ENCODE measurements at regions not wholly inside any gene's neighbourhood (a gene's known extent, or its start where the extent isn't known, plus 50 kb on each side); places are given as distances from the start of the nearest gene placed in this dataset.

DNA sequence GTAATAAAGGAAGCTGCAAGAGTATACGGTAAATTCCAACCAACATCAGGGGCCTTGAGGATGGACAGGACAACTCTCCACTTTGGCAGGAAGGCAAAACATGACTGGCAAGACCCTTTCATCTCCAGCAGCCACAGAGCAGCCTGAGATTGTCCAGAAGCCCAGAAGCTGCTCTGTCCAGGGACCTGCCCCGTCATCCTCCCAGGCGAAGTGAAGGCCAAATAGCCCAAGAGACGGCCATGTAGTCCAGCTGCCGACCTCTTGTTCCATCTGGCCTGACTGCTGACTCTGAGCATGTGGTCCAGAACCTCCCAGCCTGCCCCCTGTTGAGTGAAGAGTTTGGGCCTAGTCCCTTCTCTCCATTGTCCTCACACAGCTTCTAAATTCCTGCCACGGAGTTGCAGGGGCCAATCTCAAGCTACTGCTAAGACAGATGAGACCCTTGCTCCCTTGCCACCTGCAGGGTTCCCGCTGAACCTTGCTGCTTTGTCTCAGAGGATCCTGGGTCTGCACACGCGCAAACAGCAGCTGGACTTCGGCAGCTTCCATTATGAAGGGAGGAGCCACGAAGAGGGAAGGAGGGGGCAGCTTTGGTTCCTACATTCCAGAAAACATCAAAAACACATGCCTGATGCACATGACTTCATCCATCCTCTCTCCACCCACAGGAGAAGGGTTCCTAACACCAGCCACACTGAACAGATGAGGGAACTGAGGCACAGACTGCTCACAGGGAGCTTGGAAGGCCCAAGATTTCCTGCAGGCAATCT, 196.9 kb downstream of the KATNAL1 start:
- TF ChIP-seq ASH2L (IDR thresholded peaks at IDR 0.05; ENCODE audit: low read length) = no peak
- no peak for TF ChIP-seq POLR2A (IDR thresholded peaks at IDR 0.05; ENCODE audit: control extremely low read depth in 1 of 2, low read depth in 2 of 2, low read length in 2 of 2)
- TF ChIP-seq EP300 (IDR thresholded peaks at IDR 0.05; ENCODE audit: borderline replicate concordance in 1 of 2, low read depth in 2 of 2, low read length in 2 of 2) = no peak
- TF ChIP-seq TBP (IDR thresholded peaks at IDR 0.05; ENCODE audit: low read depth, low read length) = no peak
- TF ChIP-seq POLR2AphosphoS5 (IDR thresholded peaks at IDR 0.05; ENCODE audit: low read depth, low read length) = no peak
- no peak for TF ChIP-seq TCF12 (IDR thresholded peaks at IDR 0.05; ENCODE audit: low read depth, low read length)
- TF ChIP-seq, protein P1, sequence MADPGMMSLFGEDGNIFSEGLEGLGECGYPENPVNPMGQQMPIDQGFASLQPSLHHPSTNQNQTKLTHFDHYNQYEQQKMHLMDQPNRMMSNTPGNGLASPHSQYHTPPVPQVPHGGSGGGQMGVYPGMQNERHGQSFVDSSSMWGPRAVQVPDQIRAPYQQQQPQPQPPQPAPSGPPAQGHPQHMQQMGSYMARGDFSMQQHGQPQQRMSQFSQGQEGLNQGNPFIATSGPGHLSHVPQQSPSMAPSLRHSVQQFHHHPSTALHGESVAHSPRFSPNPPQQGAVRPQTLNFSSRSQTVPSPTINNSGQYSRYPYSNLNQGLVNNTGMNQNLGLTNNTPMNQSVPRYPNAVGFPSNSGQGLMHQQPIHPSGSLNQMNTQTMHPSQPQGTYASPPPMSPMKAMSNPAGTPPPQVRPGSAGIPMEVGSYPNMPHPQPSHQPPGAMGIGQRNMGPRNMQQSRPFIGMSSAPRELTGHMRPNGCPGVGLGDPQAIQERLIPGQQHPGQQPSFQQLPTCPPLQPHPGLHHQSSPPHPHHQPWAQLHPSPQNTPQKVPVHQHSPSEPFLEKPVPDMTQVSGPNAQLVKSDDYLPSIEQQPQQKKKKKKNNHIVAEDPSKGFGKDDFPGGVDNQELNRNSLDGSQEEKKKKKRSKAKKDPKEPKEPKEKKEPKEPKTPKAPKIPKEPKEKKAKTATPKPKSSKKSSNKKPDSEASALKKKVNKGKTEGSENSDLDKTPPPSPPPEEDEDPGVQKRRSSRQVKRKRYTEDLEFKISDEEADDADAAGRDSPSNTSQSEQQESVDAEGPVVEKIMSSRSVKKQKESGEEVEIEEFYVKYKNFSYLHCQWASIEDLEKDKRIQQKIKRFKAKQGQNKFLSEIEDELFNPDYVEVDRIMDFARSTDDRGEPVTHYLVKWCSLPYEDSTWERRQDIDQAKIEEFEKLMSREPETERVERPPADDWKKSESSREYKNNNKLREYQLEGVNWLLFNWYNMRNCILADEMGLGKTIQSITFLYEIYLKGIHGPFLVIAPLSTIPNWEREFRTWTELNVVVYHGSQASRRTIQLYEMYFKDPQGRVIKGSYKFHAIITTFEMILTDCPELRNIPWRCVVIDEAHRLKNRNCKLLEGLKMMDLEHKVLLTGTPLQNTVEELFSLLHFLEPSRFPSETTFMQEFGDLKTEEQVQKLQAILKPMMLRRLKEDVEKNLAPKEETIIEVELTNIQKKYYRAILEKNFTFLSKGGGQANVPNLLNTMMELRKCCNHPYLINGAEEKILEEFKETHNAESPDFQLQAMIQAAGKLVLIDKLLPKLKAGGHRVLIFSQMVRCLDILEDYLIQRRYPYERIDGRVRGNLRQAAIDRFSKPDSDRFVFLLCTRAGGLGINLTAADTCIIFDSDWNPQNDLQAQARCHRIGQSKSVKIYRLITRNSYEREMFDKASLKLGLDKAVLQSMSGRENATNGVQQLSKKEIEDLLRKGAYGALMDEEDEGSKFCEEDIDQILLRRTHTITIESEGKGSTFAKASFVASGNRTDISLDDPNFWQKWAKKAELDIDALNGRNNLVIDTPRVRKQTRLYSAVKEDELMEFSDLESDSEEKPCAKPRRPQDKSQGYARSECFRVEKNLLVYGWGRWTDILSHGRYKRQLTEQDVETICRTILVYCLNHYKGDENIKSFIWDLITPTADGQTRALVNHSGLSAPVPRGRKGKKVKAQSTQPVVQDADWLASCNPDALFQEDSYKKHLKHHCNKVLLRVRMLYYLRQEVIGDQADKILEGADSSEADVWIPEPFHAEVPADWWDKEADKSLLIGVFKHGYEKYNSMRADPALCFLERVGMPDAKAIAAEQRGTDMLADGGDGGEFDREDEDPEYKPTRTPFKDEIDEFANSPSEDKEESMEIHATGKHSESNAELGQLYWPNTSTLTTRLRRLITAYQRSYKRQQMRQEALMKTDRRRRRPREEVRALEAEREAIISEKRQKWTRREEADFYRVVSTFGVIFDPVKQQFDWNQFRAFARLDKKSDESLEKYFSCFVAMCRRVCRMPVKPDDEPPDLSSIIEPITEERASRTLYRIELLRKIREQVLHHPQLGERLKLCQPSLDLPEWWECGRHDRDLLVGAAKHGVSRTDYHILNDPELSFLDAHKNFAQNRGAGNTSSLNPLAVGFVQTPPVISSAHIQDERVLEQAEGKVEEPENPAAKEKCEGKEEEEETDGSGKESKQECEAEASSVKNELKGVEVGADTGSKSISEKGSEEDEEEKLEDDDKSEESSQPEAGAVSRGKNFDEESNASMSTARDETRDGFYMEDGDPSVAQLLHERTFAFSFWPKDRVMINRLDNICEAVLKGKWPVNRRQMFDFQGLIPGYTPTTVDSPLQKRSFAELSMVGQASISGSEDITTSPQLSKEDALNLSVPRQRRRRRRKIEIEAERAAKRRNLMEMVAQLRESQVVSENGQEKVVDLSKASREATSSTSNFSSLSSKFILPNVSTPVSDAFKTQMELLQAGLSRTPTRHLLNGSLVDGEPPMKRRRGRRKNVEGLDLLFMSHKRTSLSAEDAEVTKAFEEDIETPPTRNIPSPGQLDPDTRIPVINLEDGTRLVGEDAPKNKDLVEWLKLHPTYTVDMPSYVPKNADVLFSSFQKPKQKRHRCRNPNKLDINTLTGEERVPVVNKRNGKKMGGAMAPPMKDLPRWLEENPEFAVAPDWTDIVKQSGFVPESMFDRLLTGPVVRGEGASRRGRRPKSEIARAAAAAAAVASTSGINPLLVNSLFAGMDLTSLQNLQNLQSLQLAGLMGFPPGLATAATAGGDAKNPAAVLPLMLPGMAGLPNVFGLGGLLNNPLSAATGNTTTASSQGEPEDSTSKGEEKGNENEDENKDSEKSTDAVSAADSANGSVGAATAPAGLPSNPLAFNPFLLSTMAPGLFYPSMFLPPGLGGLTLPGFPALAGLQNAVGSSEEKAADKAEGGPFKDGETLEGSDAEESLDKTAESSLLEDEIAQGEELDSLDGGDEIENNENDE (IDR thresholded peaks at IDR 0.05; ENCODE audit: insufficient replicate concordance, low read length) = no peak
- TF ChIP-seq, protein P2, sequence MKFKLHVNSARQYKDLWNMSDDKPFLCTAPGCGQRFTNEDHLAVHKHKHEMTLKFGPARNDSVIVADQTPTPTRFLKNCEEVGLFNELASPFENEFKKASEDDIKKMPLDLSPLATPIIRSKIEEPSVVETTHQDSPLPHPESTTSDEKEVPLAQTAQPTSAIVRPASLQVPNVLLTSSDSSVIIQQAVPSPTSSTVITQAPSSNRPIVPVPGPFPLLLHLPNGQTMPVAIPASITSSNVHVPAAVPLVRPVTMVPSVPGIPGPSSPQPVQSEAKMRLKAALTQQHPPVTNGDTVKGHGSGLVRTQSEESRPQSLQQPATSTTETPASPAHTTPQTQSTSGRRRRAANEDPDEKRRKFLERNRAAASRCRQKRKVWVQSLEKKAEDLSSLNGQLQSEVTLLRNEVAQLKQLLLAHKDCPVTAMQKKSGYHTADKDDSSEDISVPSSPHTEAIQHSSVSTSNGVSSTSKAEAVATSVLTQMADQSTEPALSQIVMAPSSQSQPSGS (IDR thresholded peaks at IDR 0.05; ENCODE audit: low read length) = no peak
- TF ChIP-seq CREB1 (IDR thresholded peaks at IDR 0.05) = no peak
- TF ChIP-seq ZNF274 (IDR thresholded peaks at IDR 0.05; ENCODE audit: borderline replicate concordance, extremely low read depth, low read length) = no peak
